AG04449 (cell line): ENCODE measurements at regions not wholly inside any gene's neighbourhood (a gene's known extent, or its start where the extent isn't known, plus 50 kb on each side); places are given as distances from the start of the nearest gene placed in this dataset.
"Not testable (repeated sequence)": the region's sequence is repeated elsewhere in the genome, so short reads cannot be mapped to it uniquely, and the experiment has no call there.

Source experiments
- CTCF ChIA-PET: fragments of 350-600 bp; formaldehyde crosslinking; extraction: SDS; loops from one replicate; lab custom pipeline; 2021; ENCODE audit warnings: antibody characterized with exemption; lab: Yijun Ruan, JAX
- POLR2A ChIA-PET: fragments of 400-600, 350-600 bp; formaldehyde crosslinking; extraction: SDS; loops from one replicate; lab custom pipeline; 2020; ENCODE audit warnings: antibody characterized with exemption, inconsistent platforms; lab: Yijun Ruan, JAX
- DNase-seq: peaks from one replicate; pipeline ENCODE4 v3.0.0-alpha.2; 2010; ENCODE audit warnings: low read depth, low spot score
- H3K4me3 ChIP-seq: 2 replicates; pipeline ENCODE4 v1.5.1; 2011; ENCODE audit warnings: low read depth, mild to moderate bottlenecking, control low read depth, low read length
- TF ChIP-seq, protein P1 (sequence below): IDR thresholded peaks from one replicate; pipeline ENCODE4 v1.5.1; 2011; ENCODE audit warnings: mild to moderate bottlenecking, moderate library complexity, low read length, control low read depth, inconsistent platforms; ENCODE audit not compliant: insufficient read depth; ENCODE audit errors: missing control alignments

GRCh38 chr10:78417425-78418370 lies 384.0 kb downstream of the RPS24 start:
- no peak for DNase-seq
- ChIA-PET POLR2A (no interaction called here), CTCF (interaction anchor here (1.2 to 1.5 kb wide), 3 partner anchors 8 to 205 kb away, joined by 3 to 5 read pairs (median 4); no protein-coding TSS in a partner anchor)
- H3K4me3 ChIP-seq = no peak overlapping the region
- TF ChIP-seq, protein P1, sequence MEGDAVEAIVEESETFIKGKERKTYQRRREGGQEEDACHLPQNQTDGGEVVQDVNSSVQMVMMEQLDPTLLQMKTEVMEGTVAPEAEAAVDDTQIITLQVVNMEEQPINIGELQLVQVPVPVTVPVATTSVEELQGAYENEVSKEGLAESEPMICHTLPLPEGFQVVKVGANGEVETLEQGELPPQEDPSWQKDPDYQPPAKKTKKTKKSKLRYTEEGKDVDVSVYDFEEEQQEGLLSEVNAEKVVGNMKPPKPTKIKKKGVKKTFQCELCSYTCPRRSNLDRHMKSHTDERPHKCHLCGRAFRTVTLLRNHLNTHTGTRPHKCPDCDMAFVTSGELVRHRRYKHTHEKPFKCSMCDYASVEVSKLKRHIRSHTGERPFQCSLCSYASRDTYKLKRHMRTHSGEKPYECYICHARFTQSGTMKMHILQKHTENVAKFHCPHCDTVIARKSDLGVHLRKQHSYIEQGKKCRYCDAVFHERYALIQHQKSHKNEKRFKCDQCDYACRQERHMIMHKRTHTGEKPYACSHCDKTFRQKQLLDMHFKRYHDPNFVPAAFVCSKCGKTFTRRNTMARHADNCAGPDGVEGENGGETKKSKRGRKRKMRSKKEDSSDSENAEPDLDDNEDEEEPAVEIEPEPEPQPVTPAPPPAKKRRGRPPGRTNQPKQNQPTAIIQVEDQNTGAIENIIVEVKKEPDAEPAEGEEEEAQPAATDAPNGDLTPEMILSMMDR = no peak

DNA sequence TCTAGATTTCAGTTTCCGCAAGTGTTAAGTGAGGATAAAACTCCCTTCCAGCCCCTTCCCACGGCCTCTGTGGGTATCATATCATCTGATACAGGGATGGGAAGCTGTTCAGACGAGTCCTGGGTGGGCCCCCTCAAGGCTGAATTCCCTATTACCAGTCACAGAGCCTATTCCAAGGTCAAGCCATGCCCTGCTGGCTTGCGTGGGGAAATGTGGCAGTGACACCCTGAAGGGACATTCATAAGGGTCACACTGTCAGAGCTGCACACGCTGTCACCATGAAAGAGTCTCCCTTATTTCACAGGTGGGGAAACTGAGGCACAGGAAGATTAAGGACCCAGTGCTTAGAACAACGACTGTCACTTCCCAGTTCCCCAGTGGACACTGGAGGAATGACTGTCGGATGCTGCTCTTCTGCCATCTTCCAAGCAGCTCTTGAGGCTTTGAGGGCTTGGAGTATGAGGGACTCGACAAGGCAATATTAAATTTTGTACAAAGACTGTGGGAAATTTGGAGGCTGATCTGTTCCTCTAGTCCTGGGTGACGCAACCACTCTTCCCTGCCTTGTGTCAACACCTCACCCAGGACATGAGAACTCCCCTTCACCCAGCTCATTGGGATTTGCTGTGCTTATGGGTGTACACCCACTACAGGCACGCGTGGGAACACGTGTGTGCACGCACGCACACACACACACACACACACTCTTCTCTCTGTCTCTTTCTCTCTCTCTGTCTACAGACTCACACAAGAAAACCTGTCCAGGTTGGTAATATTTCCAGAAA lies 386.0 kb downstream of the RPS24 start:
- TF ChIP-seq, protein P1 = no peak
- DNase-seq = no peak
- ChIA-PET POLR2A (no interaction called here), CTCF (interaction anchor here (1.2 to 1.5 kb wide), 2 partner anchors 14 to 22 kb away, joined by 3 to 4 read pairs; no protein-coding TSS in a partner anchor)
- no peak overlapping the region for H3K4me3 ChIP-seq

GRCh38 chr10:78420946-78421735 lies 387.5 kb downstream of the RPS24 start:
- CTCF ChIA-PET = interaction anchor here (0.7 to 1.2 kb wide), 2 partner anchors 21 to 123 kb away, joined by 3 read pairs; no protein-coding TSS in a partner anchor
- TF ChIP-seq, protein P1 = no peak
- POLR2A ChIA-PET = no interaction called here
- no peak for DNase-seq
- no peak overlapping the region for H3K4me3 ChIP-seq

GRCh38 chr10:78424050-78424449 lies 390.4 kb downstream of the RPS24 start:
- CTCF ChIA-PET = interaction anchor here (1.4 kb wide), 1 partner anchor 13 kb away, joined by 4 read pairs; no protein-coding TSS in a partner anchor
- DNase-seq, POLR2A ChIA-PET, H3K4me3 ChIP-seq: not testable (repeated sequence)

DNA sequence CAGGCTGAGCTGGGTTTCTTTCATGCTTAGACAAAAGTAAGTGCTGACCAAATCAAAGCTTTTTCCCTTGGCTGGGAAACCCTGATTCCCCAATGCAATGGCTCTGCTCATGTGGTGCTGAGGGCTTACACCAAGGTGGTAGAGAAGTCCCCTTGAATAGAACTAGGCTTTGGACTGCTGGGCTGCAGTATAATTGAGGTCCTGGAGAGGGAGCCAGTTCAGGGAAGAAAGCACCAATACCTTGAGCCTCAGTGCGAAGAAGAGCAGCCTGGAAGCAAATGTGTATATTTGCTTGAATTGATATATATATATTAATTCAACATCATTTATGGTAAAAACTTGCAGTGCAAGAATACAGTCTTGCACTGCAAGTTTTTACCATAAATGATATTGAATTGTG lies 391.1 kb downstream of the RPS24 start:
- no peak overlapping the region for H3K4me3 ChIP-seq
- DNase-seq = no peak
- TF ChIP-seq, protein P1 = peak; percentile 17
- POLR2A ChIA-PET = no interaction called here
- CTCF ChIA-PET = interaction anchor here (1.4 kb wide), 1 partner anchor 13 kb away, joined by 4 read pairs; no protein-coding TSS in a partner anchor

DNA sequence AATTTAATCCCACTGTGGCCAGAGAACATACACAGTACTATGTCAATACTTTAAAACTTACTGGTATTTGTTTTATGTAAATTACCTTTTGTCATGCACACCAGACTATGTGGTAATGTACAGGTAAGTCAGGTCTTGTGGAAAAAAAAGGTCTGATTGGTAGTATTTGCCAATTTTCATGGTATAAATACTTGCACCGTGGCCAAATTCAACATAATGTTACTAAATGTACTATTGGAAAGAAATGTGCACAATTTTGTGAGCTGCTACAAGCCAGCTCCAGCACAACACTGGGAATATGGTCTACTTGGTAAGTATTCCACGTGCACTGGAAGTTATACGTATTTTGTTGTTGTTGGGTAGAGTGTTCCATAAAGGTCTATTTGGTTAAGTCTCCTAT lies 392.5 kb downstream of the RPS24 start:
- POLR2A ChIA-PET = no interaction called here
- no peak overlapping the region for H3K4me3 ChIP-seq
- TF ChIP-seq, protein P1 = no peak
- DNase-seq = no peak
- CTCF ChIA-PET = interaction anchor here (1.4 kb wide), 1 partner anchor 9 kb away, joined by 5 read pairs; no protein-coding TSS in a partner anchor
